GM19468 (cell line): ENCODE measurements at regions not wholly inside any gene's neighbourhood (a gene's known extent, or its start where the extent isn't known, plus 50 kb on each side); places are given as distances from the start of the nearest gene placed in this dataset.
"Not testable (repeated sequence)": the region's sequence is repeated elsewhere in the genome, so short reads cannot be mapped to it uniquely, and the experiment has no call there.

ENCODE experiments used
- ATAC-seq: cut with Tn5 transposase; IDR thresholded peaks from one replicate; pipeline ENCODE4 v1.9.1; 2021; ENCODE audit warnings: mild to moderate bottlenecking, moderate library complexity, moderate number of reproducible peaks; ENCODE audit not compliant: unreplicated experiment; ENCODE audit errors: extremely low read depth

DNA sequence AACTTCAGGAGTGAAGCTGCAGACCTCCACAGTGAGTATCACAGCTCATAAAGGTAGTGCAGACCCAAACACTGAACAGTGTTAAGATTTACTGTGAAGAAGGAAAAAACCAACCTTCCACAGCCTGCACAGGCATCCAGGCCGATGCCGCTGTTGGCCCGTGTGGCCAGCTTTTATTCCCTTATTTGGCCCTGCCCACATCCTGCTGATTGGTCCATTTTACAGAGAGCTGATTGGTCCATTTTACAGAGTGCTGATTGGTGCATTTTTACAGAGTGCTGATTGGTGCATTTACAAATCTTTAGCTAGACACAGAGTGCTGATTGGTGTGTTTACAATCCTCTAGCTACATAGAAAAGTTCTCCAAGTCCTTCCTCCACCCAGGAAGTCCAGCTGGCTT, 49.9 kb upstream of the CHD2 start:
- not testable (repeated sequence) for ATAC-seq
